Common myeloid progenitor, CD34-positive (primary cell): ENCODE measurements at regions not wholly inside any gene's neighbourhood (a gene's known extent, or its start where the extent isn't known, plus 50 kb on each side); places are given as distances from the start of the nearest gene placed in this dataset.

Experiments used
- CTCF ChIA-PET: fragments of 350-600 bp; sonication (Branson Sonifier 250); formaldehyde crosslinking; loops from one replicate; lab custom pipeline; 2021; ENCODE audit warnings: antibody characterized with exemption; lab: Charles Lee
- POLR2A ChIA-PET: fragments of 350-600 bp; sonication (Branson Sonifier 250); formaldehyde crosslinking; loops from one replicate; lab custom pipeline; 2021; ENCODE audit warnings: antibody characterized with exemption; lab: Charles Lee
- DNase-seq, 3 donors: peaks; one replicate each; pipeline versions ENCODE4 v3.0.0 to v3.0.0-alpha.2; 2013
- H3K27ac ChIP-seq, 2 experiments: 1 replicate in 1 of 2; 2 replicates in 1 of 2; pipeline ENCODE4 v1.7.0; 2013; ENCODE audit warnings: inconsistent platforms in 2 of 2, low read length in 2 of 2, mild to moderate bottlenecking in 2 of 2, low read depth in 1 of 2, moderate library complexity in 1 of 2; ENCODE audit not compliant: severe bottlenecking in 2 of 2, insufficient read depth in 1 of 2, poor library complexity in 1 of 2
- H3K27me3 ChIP-seq, 5 experiments: replicated peaks in 2 of 5; 1 replicate in 3 of 5; 2 replicates in 2 of 5; pipeline versions ENCODE4 v1.6.1 to v1.7.0; 2013; ENCODE audit warnings: low read length in 4 of 5, mild to moderate bottlenecking in 2 of 5, moderate library complexity in 2 of 5, inconsistent platforms in 1 of 5; ENCODE audit not compliant: insufficient read depth in 5 of 5, control insufficient read depth in 4 of 5
- H3K36me3 ChIP-seq, 4 experiments: 1 replicate in 2 of 4; 2 replicates in 2 of 4; pipeline versions ENCODE4 v1.6.1 to v1.7.0; 2013; ENCODE audit warnings: low read length in 3 of 4, control low read depth in 1 of 4, mild to moderate bottlenecking in 1 of 4; ENCODE audit not compliant: control insufficient read depth in 4 of 4, insufficient read depth in 4 of 4
- H3K4me1 ChIP-seq, 4 experiments: 1 replicate in 3 of 4; 2 replicates in 1 of 4; pipeline versions ENCODE4 v1.6.1 to v1.7.1; 2013; ENCODE audit warnings: low read length in 3 of 4, mild to moderate bottlenecking in 3 of 4, control low read depth in 1 of 4, inconsistent platforms in 1 of 4, moderate library complexity in 1 of 4; ENCODE audit not compliant: control insufficient read depth in 4 of 4, insufficient read depth in 4 of 4; ENCODE audit errors: control extremely low read depth in 1 of 4
- H3K4me3 ChIP-seq, 7 experiments: 1 replicate in 4 of 7; 2 replicates in 3 of 7; pipeline versions ENCODE4 v1.5.1 to v1.7.0; 2013; ENCODE audit warnings: mild to moderate bottlenecking in 7 of 7, low read length in 6 of 7, moderate library complexity in 6 of 7, inconsistent platforms in 2 of 7, low read depth in 2 of 7, control low read depth in 1 of 7; ENCODE audit not compliant: insufficient read depth in 4 of 7, control insufficient read depth in 1 of 7; ENCODE audit errors: extremely low read depth in 1 of 7
- H3K9me3 ChIP-seq, 5 experiments: 1 replicate in 4 of 5; 2 replicates in 1 of 5; pipeline versions ENCODE4 v1.6.1 to v1.7.1; 2013; ENCODE audit warnings: low read length in 4 of 5, mild to moderate bottlenecking in 2 of 5, inconsistent platforms in 1 of 5, low read depth in 1 of 5, moderate library complexity in 1 of 5; ENCODE audit not compliant: control insufficient read depth in 4 of 5, insufficient read depth in 2 of 5; ENCODE audit errors: control extremely low read depth in 1 of 5
- WGBS: methylation state at CpG from one replicate; pipeline ENCODE4 v1.1.5; 2013; ENCODE audit not compliant: insufficient coverage; 5-methylcytosine and 5-hydroxymethylcytosine counted together

DNA sequence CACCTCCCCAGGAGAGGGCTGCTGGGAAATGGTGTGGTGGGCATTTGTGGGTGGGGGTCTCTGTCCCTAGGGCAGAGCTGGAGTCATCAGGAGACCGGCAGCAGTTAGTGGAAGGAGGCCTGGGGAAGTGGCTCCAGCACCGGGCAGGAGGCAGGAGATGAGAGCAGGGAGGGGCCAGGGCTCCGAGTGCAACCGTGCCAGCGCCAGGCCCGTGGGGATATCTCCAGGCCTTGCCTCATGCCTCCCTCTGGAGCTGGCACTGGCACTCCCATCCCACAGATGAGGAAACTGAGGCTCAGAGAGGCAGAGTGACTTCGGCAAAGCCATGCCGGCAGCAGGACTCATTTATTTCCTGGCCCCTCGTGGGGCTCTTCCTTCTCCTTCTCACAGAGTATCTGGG, 83.5 kb downstream of the HMX1 start:
- Histone ChIP-seq H3K36me3 (no peaks in the 10 kb centered on the region), H3K27me3 (peaks cover 0 to 18% (median 0%) of the 10 kb centered on the region in 5 experiments), H3K4me3 (no peak overlapping the region), H3K9me3 (no peaks in the 10 kb centered on the region), H3K27ac (no peak overlapping the region), H3K4me1 (peaks cover 0 to 13% (median 9%) of the 10 kb centered on the region in 4 experiments)
- ChIA-PET CTCF (no interaction called here), POLR2A (no interaction called here)
- 90% methylated on average over 7 of the region's 9 CpGs for WGBS
- DNase-seq = no peak

DNA sequence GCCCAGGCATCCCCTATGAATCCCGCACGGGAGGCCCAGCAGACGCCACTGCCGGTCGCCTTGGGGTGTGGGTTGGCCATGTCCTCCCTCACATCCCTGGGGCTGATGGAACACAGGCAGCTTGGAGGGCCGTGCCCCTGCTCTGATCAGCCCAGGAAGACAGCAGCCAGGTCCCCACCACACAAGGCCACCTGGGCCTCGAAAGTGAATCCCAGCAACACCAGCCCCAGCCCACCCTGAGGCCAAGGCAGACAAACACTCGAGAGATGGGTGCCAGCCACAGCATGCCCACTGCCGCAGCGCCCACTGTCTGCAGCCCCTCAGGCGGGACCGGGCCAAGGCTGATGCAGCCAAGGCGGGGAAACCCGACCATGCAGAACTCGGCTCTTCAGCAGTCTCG, 85.5 kb downstream of the HMX1 start:
- H3K27ac ChIP-seq = no peak overlapping the region
- no peaks in the 10 kb centered on the region for H3K36me3 ChIP-seq
- no peak overlapping the region for H3K4me3 ChIP-seq
- 95% methylated on average over 16 of the region's 16 CpGs for WGBS
- CTCF ChIA-PET = no interaction called here
- peaks cover 0 to 13% (median 9%) of the 10 kb centered on the region in 4 experiments for H3K4me1 ChIP-seq
- H3K9me3 ChIP-seq = no peaks in the 10 kb centered on the region
- no peak for DNase-seq
- POLR2A ChIA-PET = no interaction called here
- H3K27me3 ChIP-seq = peaks cover 0 to 12% (median 0%) of the 10 kb centered on the region in 5 experiments

DNA sequence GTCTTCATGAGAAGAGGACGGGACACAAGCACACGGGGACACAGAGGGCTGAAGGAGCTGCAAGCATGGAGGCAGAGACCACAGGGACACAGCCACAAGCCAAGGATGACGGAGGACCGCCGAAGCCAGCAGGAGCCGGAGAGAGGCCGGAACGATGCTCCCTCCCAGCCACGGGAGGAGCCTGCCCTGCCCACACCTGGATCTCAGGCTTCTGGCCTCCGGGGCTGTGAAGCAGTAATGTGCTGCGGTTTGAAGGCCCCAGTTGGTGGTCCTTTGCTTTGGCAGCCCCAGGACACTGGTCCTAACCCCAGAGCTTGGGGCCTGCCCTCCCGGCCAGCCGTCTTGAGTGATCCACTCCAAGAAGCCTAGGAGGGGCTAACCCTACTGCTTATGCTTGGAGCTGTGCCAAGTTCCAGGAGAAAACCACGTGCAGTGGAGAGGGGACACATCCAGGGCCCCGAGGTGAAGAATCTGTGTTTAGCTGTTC, 85.9 kb downstream of the HMX1 start:
- ChIA-PET CTCF (no interaction called here), POLR2A (no interaction called here)
- H3K36me3 ChIP-seq = no peaks in the 10 kb centered on the region
- 93% methylated on average over 15 of the region's 15 CpGs for WGBS
- peaks cover 0 to 12% (median 0%) of the 10 kb centered on the region in 5 experiments for H3K27me3 ChIP-seq
- no peaks in the 10 kb centered on the region for H3K9me3 ChIP-seq
- DNase-seq = no peak
- H3K27ac ChIP-seq = no peak overlapping the region
- no peak overlapping the region for H3K4me3 ChIP-seq
- H3K4me1 ChIP-seq = peaks cover 0 to 12% (median 9%) of the 10 kb centered on the region in 4 experiments

DNA sequence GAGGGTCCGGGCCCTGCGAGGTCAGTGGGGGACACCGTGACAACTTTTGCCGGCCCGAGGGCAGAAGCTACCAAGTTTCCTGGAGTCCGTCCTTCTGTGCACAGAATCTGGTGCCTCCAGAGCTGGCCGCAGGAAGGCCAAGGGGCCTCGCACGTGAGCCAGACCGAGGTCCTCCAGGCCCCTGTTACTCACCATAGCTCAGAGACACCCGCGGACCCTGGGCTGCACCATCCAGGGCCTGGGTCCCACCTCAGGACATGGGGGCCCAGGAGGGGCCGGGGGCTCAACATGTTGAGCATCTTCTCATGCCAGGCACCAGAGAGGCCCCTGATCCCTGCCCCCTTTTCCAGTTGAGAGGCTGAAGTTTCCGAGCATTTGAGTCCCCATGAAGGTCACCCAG, 87.9 kb downstream of the HMX1 start:
- peaks cover 0 to 12% (median 0%) of the 10 kb centered on the region in 5 experiments for H3K27me3 ChIP-seq
- H3K4me1 ChIP-seq = no peaks in the 10 kb centered on the region
- CTCF ChIA-PET = no interaction called here
- POLR2A ChIA-PET = no interaction called here
- no peak for DNase-seq
- no peak overlapping the region for H3K4me3 ChIP-seq
- 89% methylated on average over 12 of the region's 14 CpGs for WGBS
- H3K9me3 ChIP-seq = no peaks in the 10 kb centered on the region
- H3K27ac ChIP-seq = no peak overlapping the region
- no peaks in the 10 kb centered on the region for H3K36me3 ChIP-seq

DNA sequence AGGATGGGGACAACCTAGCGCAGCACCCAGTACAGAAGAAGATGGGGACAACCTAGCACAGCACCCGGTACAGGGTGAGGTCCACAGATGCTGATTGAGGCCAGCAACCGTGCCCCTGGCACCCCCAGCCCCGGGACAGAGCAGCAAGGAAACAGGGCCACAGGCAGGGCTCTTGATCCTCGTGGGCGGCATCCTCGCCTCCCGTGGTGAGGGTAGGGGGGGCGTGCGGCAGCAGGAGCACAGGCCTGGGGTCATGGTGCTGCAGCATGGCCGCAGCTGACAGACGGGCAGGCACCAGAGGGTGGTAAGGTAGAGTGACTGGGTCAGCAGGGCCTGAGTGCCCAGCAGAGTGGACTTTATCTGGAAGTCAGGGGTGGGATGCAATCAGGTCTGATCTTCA, 89.5 kb downstream of the HMX1 start:
- Histone ChIP-seq H3K4me1 (no peaks in the 10 kb centered on the region), H3K4me3 (no peak overlapping the region), H3K27ac (no peak overlapping the region), H3K36me3 (no peaks in the 10 kb centered on the region), H3K9me3 (no peaks in the 10 kb centered on the region), H3K27me3 (peaks cover 0 to 12% (median 0%) of the 10 kb centered on the region in 5 experiments)
- CTCF ChIA-PET = no interaction called here
- 93% methylated on average over 11 of the region's 12 CpGs for WGBS
- POLR2A ChIA-PET = no interaction called here
- no peak for DNase-seq

DNA sequence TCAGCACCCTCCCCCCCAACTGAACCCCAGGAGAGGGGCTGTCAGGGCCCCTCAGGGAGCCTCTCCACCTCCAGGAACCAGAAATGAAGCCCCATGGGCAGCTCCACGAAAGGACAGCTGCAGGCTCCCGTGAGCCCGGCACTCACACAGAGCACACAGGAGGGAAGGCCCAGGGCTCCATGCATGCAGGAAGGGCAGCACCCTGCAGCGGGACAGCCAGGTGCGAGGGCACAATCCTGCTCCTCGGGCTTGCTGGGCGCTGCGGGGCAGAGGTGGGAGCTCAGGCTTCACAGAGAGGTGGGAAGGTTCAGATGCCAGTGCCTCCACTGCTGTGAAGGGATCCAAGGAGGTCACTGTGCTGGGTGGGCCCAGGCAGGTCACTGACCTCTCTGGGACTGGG, 90.0 kb downstream of the HMX1 start:
- no peaks in the 10 kb centered on the region for H3K4me1 ChIP-seq
- WGBS = no CpG with 5 or more reads among the region's 8 CpGs
- peaks cover 0 to 12% (median 0%) of the 10 kb centered on the region in 5 experiments for H3K27me3 ChIP-seq
- DNase-seq = no peak
- ChIA-PET POLR2A (no interaction called here), CTCF (no interaction called here)
- H3K36me3 ChIP-seq = no peaks in the 10 kb centered on the region
- H3K9me3 ChIP-seq = no peaks in the 10 kb centered on the region
- no peak overlapping the region for H3K4me3 ChIP-seq
- no peak overlapping the region for H3K27ac ChIP-seq

DNA sequence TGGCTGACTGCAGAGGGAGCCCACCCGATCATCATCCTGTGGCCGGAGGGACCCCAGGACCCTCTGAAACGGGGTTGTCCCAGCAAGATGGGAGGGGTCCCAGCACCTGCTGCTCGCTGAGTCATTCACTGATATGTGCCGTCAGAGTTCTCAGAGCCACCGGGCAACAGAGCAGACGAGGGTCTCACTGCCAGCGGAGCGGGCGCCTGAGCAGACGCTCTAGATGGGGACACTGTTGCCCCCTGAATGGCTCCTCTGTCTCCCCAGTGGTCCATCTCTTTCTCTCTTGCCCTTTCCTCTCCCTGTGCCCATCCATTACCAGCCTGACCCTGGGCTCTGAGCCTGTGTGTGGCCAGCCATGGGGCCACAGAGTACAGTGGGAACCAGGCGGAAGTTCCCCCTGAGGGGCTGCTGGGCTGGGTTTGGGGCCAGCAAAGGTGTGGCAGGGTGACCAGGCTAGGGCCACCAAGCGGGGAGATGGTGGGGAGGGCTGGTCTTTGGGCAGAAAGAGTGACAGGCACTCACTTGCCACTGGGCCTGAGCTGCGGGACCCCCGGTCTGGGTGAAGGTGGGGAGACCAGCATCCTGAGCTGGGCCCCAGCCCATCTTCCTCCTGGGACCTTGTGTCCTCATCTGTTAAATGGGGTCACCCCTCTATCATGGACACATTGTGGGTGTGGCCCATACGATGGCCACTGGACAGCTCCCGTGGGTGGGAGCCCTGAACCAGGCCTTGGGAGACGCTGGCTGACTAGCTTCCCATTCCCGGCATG, 90.9 kb downstream of the HMX1 start:
- H3K4me3 ChIP-seq = no peak overlapping the region
- peaks cover 0 to 8% (median 0%) of the 10 kb centered on the region in 5 experiments for H3K27me3 ChIP-seq
- no peaks in the 10 kb centered on the region for H3K4me1 ChIP-seq
- 90% methylated on average over 16 of the region's 19 CpGs for WGBS
- H3K36me3 ChIP-seq = no peaks in the 10 kb centered on the region
- CTCF ChIA-PET = interaction anchor here (1.9 kb wide), 1 partner anchor 19 kb away, joined by 4 read pairs; no protein-coding TSS in a partner anchor
- POLR2A ChIA-PET = no interaction called here
- no peaks in the 10 kb centered on the region for H3K9me3 ChIP-seq
- no peak overlapping the region for H3K27ac ChIP-seq
- DNase-seq = no peak
